HEK293 (cell line): ENCODE measurements at regions not wholly inside any gene's neighbourhood (a gene's known extent, or its start where the extent isn't known, plus 50 kb on each side); places are given as distances from the start of the nearest gene placed in this dataset.

Experiments
- CTCF ChIA-PET: fragments of 350-600 bp; formaldehyde crosslinking; extraction: SDS; loops from one replicate; lab custom pipeline; 2021; ENCODE audit warnings: antibody characterized with exemption; lab: Yijun Ruan, JAX
- POLR2A ChIA-PET: fragments of 300-600 bp; formaldehyde crosslinking; extraction: SDS; loops from one replicate; lab custom pipeline; 2020; ENCODE audit warnings: antibody characterized with exemption, inconsistent platforms; lab: Yijun Ruan, JAX
- H3K27ac ChIP-seq: fragments of 200-500 bp; sonication (Bioruptor generic); 2 replicates; pipeline ENCODE4 v1.5.1; 2014; ENCODE audit warnings: low read depth, low read length, control low read depth, inconsistent platforms; ENCODE audit errors: extremely low read depth
- H3K36me3 ChIP-seq, 2 experiments: fragments of 200-500 bp in 1 of 2; sonication (Bioruptor generic) in 1 of 2; 1 replicate in 1 of 2; 2 replicates in 1 of 2; pipeline ENCODE4 v1.5.1; 2014 to 2017; ENCODE audit warnings: inconsistent platforms in 2 of 2, low read length in 2 of 2; ENCODE audit not compliant: control insufficient read depth in 2 of 2, insufficient read depth in 1 of 2
- H3K4me1 ChIP-seq: fragments of 200-500 bp; sonication (Bioruptor generic); 2 replicates; pipeline ENCODE4 v1.5.1; 2014; ENCODE audit warnings: mild to moderate bottlenecking, low read length, inconsistent platforms; ENCODE audit not compliant: control insufficient read depth, insufficient read depth
- H3K4me3 ChIP-seq: 2 replicates; pipeline ENCODE4 v1.5.1; 2011; ENCODE audit warnings: low read depth, mild to moderate bottlenecking, control low read depth, low read length, moderate library complexity
- H3K9me3 ChIP-seq: fragments of 200-500 bp; sonication (Bioruptor generic); 2 replicates; pipeline ENCODE4 v1.5.1; 2014; ENCODE audit warnings: low read depth, low read length, inconsistent platforms; ENCODE audit not compliant: control insufficient read depth, insufficient read depth
- EGR2 ChIP-seq: fragments of 450-650 bp; formaldehyde crosslinking; IDR thresholded peaks from 2 replicates; pipeline ENCODE4 v1.5.1; 2016; ENCODE audit warnings: low read depth, missing biosample characterization, missing genetic modification characterization
- FEZF1 ChIP-seq: fragments of 450-650 bp; formaldehyde crosslinking; IDR thresholded peaks from 2 replicates; pipeline ENCODE4 v1.5.1; 2016; ENCODE audit warnings: missing biosample characterization, missing genetic modification characterization
- GLIS2 ChIP-seq: fragments of 450-650 bp; formaldehyde crosslinking; IDR thresholded peaks from 2 replicates; pipeline ENCODE4 v1.5.1; 2016; ENCODE audit warnings: missing biosample characterization, missing genetic modification characterization
- HOXC10 ChIP-seq: sonication (generic); formaldehyde crosslinking; IDR thresholded peaks from 2 replicates; pipeline ENCODE4 v1.8.1; 2023; ENCODE audit warnings: mild to moderate bottlenecking, missing genetic modification reagents
- KLF10 ChIP-seq: fragments of 450-650 bp; IDR thresholded peaks from 2 replicates; pipeline ENCODE4 v1.5.1; 2018; ENCODE audit warnings: missing biosample characterization, mild to moderate bottlenecking, missing genetic modification characterization
- KLF8 ChIP-seq: fragments of 450-650 bp; formaldehyde crosslinking; IDR thresholded peaks from 2 replicates; pipeline ENCODE4 v1.5.1; 2016; ENCODE audit warnings: missing biosample characterization, missing genetic modification characterization
- SETDB1 ChIP-seq: IDR thresholded peaks from one replicate; pipeline ENCODE4 v1.6.1; 2017; ENCODE audit warnings: mild to moderate bottlenecking, low read length, moderate library complexity, mixed read lengths; ENCODE audit not compliant: insufficient read length
- SP2 ChIP-seq: fragments of 450-650 bp; formaldehyde crosslinking; IDR thresholded peaks from 2 replicates; pipeline ENCODE4 v1.5.1; 2016; ENCODE audit warnings: missing biosample characterization, missing genetic modification characterization
- TRIM28 ChIP-seq: IDR thresholded peaks from 2 replicates; pipeline ENCODE4 v1.6.1; 2011; ENCODE audit warnings: low read length, control low read depth, borderline replicate concordance
- WT1 ChIP-seq: fragments of 450-650 bp; formaldehyde crosslinking; IDR thresholded peaks from 2 replicates; pipeline ENCODE4 v1.5.1; 2016; ENCODE audit warnings: missing biosample characterization, missing genetic modification characterization
- ZBTB7A ChIP-seq: fragments of 450-650 bp; formaldehyde crosslinking; IDR thresholded peaks from 2 replicates; pipeline ENCODE4 v1.5.1; 2016; ENCODE audit warnings: low read depth, missing biosample characterization, missing genetic modification characterization
- ZFP37 ChIP-seq: fragments of 450-650 bp; formaldehyde crosslinking; IDR thresholded peaks from 2 replicates; pipeline ENCODE4 v1.5.1; 2016; ENCODE audit warnings: missing biosample characterization, missing genetic modification characterization
- ZNF138 ChIP-seq: fragments of 450-650 bp; formaldehyde crosslinking; IDR thresholded peaks from 2 replicates; pipeline ENCODE4 v1.5.1; 2016; ENCODE audit warnings: missing biosample characterization, missing genetic modification characterization, borderline replicate concordance
- ZNF266 ChIP-seq: fragments of 450-650 bp; formaldehyde crosslinking; IDR thresholded peaks from 2 replicates; pipeline ENCODE4 v1.5.1; 2016; ENCODE audit warnings: missing biosample characterization, missing genetic modification characterization, low read depth
- ZNF404 ChIP-seq: fragments of 450-650 bp; formaldehyde crosslinking; IDR thresholded peaks from 2 replicates; pipeline ENCODE4 v1.5.1; 2017; ENCODE audit warnings: missing biosample characterization, missing genetic modification characterization
- ZNF473 ChIP-seq: fragments of 450-650 bp; formaldehyde crosslinking; IDR thresholded peaks from 2 replicates; pipeline ENCODE4 v1.5.1; 2017; ENCODE audit warnings: missing biosample characterization, missing genetic modification characterization
- ZNF529 ChIP-seq: fragments of 450-650 bp; formaldehyde crosslinking; IDR thresholded peaks from 2 replicates; pipeline ENCODE4 v1.5.1; 2017; ENCODE audit warnings: missing genetic modification characterization, missing biosample characterization; ENCODE audit not compliant: insufficient replicate concordance
- ZNF548 ChIP-seq: fragments of 450-650 bp; formaldehyde crosslinking; IDR thresholded peaks from 2 replicates; pipeline ENCODE4 v1.5.1; 2016; ENCODE audit warnings: missing biosample characterization, missing genetic modification characterization
- ZNF555 ChIP-seq: fragments of 450-650 bp; formaldehyde crosslinking; conservative IDR thresholded peaks from 2 replicates; pipeline ENCODE4 v1.5.1; 2017; ENCODE audit warnings: missing biosample characterization, mild to moderate bottlenecking, missing genetic modification characterization, inconsistent platforms
- ZNF561 ChIP-seq: fragments of 450-650 bp; IDR thresholded peaks from 2 replicates; pipeline ENCODE4 v1.5.1; 2018; ENCODE audit warnings: missing biosample characterization, missing genetic modification characterization, borderline replicate concordance
- ZNF621 ChIP-seq: fragments of 450-650 bp; formaldehyde crosslinking; IDR thresholded peaks from 2 replicates; pipeline ENCODE4 v1.5.1; 2017; ENCODE audit warnings: missing biosample characterization, missing genetic modification characterization
- ZNF623 ChIP-seq: fragments of 450-650 bp; formaldehyde crosslinking; IDR thresholded peaks from 2 replicates; pipeline ENCODE4 v1.5.1; 2016; ENCODE audit warnings: missing biosample characterization, missing genetic modification characterization
- ZNF701 ChIP-seq: fragments of 450-650 bp; formaldehyde crosslinking; IDR thresholded peaks from 2 replicates; pipeline ENCODE4 v1.5.1; 2016; ENCODE audit warnings: missing biosample characterization, missing genetic modification characterization
- ZNF776 ChIP-seq: fragments of 450-650 bp; formaldehyde crosslinking; IDR thresholded peaks from 2 replicates; pipeline ENCODE4 v1.5.0; 2017; ENCODE audit warnings: missing biosample characterization, missing genetic modification characterization, borderline replicate concordance
- ZSCAN30 ChIP-seq: fragments of 450-650 bp; IDR thresholded peaks from 2 replicates; pipeline ENCODE4 v1.5.1; 2018; ENCODE audit warnings: missing biosample characterization, mild to moderate bottlenecking, missing genetic modification characterization, moderate library complexity
- TF ChIP-seq, protein P1 (sequence below): fragments of 450-650 bp; formaldehyde crosslinking; optimal IDR thresholded peaks from 2 replicates; pipeline ENCODE3; 2016; ENCODE audit warnings: missing biosample characterization, mild to moderate bottlenecking, missing genetic modification characterization
- TF ChIP-seq, protein P2 (sequence below): fragments of 450-650 bp; formaldehyde crosslinking; IDR thresholded peaks from 2 replicates; pipeline ENCODE4 v1.5.1; 2016; ENCODE audit warnings: missing biosample characterization, missing genetic modification characterization
- TF ChIP-seq, protein P3 (sequence below): fragments of 450-650 bp; formaldehyde crosslinking; IDR thresholded peaks from 2 replicates; pipeline ENCODE4 v1.5.1; 2016; ENCODE audit warnings: missing biosample characterization, missing genetic modification characterization
- TF ChIP-seq, protein P4 (sequence below): fragments of 450-650 bp; formaldehyde crosslinking; IDR thresholded peaks from 2 replicates; pipeline ENCODE4 v1.5.1; 2016; ENCODE audit warnings: missing biosample characterization, missing genetic modification characterization

DNA sequence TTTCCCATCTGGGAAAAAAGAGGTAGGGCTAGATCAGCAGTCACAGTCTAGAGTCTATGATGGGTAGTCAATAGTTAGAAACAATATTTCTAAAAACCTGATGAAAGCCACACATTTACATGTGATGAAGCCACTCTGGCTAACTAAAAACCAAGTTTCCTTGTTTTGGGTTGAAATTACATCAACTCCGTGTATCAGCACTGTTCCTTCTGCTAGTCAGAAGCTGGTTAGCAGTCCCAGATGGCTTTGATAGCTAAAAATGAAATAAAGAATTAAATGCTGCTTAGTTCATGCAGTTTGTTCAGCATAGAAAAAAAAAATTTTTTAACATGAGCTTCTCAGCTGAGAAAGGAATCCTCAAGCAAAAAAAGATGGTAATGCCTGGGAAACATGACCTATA lies 136.7 kb downstream of the FAM114A2 start (continued):
- TF ChIP-seq ZNF548 (tag by site-specific recombination) (no peak), ZNF138 (tag by site-specific recombination) (no peak), ZNF529 (no peak), KLF8 (tag by site-specific recombination) (no peak), ZNF776 (no peak), ZNF621 (tag by site-specific recombination) (no peak)
- TF ChIP-seq, protein P1, sequence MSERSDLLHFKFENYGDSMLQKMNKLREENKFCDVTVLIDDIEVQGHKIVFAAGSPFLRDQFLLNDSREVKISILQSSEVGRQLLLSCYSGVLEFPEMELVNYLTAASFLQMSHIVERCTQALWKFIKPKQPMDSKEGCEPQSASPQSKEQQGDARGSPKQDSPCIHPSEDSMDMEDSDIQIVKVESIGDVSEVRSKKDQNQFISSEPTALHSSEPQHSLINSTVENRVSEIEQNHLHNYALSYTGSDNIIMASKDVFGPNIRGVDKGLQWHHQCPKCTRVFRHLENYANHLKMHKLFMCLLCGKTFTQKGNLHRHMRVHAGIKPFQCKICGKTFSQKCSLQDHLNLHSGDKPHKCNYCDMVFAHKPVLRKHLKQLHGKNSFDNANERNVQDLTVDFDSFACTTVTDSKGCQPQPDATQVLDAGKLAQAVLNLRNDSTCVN (tag by site-specific recombination), result no peak
- TF ChIP-seq, protein P2, sequence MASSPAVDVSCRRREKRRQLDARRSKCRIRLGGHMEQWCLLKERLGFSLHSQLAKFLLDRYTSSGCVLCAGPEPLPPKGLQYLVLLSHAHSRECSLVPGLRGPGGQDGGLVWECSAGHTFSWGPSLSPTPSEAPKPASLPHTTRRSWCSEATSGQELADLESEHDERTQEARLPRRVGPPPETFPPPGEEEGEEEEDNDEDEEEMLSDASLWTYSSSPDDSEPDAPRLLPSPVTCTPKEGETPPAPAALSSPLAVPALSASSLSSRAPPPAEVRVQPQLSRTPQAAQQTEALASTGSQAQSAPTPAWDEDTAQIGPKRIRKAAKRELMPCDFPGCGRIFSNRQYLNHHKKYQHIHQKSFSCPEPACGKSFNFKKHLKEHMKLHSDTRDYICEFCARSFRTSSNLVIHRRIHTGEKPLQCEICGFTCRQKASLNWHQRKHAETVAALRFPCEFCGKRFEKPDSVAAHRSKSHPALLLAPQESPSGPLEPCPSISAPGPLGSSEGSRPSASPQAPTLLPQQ (tag by site-specific recombination), result no peak

DNA sequence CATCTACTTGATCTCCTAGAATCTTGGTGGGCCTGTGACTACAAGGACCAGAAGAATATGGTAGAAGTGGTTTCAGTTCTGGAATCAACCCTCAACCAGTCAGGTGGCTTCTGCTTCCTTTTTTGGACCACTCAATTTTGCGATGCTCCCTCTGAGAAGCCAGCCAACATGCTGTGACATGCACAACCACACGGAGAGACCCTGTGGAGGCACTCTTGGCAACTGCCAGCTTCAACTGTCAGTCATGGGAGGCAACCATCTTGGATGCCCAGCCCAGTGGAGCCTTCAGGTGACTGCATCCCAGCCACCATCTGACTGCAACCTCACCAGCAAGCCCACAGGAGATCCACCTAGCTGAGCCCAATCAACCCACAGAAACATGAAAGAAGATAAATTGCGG lies 137.3 kb downstream of the FAM114A2 start:
- ChIA-PET CTCF (interaction anchor here (0.6 to 0.7 kb wide), 2 partner anchors 286 to 853 kb away, joined by 4 read pairs; no protein-coding TSS in a partner anchor), POLR2A (no interaction called here)
- Histone ChIP-seq H3K9me3 (no peaks in the 10 kb centered on the region), H3K4me1 (no peaks in the 10 kb centered on the region), H3K27ac (no peak overlapping the region), H3K4me3 (no peak overlapping the region), H3K36me3 (no peaks in the 10 kb centered on the region)
- TF ChIP-seq TRIM28, result no peak
- no peak for TF ChIP-seq ZNF623 (tag by site-specific recombination)
- TF ChIP-seq ZNF621 (tag by site-specific recombination), result no peak
- TF ChIP-seq SETDB1, result no peak

DNA sequence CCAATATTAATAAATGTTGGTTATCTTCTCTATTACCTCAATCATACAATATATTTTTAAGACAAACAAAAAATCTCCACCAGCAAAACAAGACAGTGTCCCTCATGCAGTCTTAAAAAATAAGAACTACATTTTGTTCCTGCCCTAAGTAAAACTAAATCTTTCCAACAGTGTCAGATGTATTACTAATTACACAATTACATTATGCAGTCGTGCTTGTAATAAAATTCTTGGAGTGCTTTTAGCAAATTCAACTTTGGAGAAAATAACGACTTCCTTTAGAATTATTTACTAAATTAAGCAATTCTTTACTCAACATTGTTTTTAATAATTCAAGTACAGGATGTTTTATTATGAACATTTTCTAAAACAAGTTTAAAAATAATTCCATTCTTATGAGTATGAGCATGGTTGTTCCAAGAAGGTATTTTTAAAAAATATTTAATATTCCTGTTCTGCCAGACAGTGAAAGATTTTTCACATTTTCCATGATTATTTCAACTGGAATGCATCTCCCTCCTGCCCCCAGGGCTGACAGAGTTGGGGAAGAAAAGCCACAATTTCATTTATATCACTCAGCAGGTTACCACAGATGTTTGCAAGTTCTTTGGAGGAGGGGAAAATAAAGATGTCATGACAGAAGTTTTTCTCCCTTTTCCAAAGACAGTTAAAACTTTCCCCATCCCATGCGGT lies 137.9 kb downstream of the FAM114A2 start:
- Histone ChIP-seq H3K4me1 (no peaks in the 10 kb centered on the region), H3K9me3 (no peaks in the 10 kb centered on the region), H3K36me3 (no peaks in the 10 kb centered on the region), H3K4me3 (no peak overlapping the region), H3K27ac (no peak overlapping the region)
- CTCF ChIA-PET, result interaction anchor here (0.6 kb wide), 1 partner anchor 853 kb away, joined by 4 read pairs; no protein-coding TSS in a partner anchor
- TF ChIP-seq FEZF1 (tag by site-specific recombination) (no peak), ZNF701 (tag by site-specific recombination) (no peak), ZFP37 (no peak), ZNF548 (tag by site-specific recombination) (no peak), WT1 (tag by site-specific recombination) (no peak), GLIS2 (tag by site-specific recombination) (no peak), KLF10 (tag by site-specific recombination) (no peak), ZNF404 (tag by site-specific recombination) (no peak), EGR2 (no peak), HOXC10 (CRISPR knock-in tag) (no peak), ZNF266 (no peak), ZSCAN30 (tag by site-specific recombination) (no peak), ZNF561 (no peak), ZNF555 (tag by site-specific recombination) (no peak), ZNF473 (tag by site-specific recombination) (no peak), SP2 (tag by site-specific recombination) (no peak), ZBTB7A (tag by site-specific recombination) (no peak)
- TF ChIP-seq, protein P3, sequence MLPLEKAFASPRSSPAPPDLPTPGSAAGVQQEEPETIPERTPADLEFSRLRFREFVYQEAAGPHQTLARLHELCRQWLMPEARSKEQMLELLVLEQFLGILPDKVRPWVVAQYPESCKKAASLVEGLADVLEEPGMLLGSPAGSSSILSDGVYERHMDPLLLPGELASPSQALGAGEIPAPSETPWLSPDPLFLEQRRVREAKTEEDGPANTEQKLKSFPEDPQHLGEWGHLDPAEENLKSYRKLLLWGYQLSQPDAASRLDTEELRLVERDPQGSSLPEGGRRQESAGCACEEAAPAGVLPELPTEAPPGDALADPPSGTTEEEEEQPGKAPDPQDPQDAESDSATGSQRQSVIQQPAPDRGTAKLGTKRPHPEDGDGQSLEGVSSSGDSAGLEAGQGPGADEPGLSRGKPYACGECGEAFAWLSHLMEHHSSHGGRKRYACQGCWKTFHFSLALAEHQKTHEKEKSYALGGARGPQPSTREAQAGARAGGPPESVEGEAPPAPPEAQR (tag by site-specific recombination), result no peak
- TF ChIP-seq, protein P4, sequence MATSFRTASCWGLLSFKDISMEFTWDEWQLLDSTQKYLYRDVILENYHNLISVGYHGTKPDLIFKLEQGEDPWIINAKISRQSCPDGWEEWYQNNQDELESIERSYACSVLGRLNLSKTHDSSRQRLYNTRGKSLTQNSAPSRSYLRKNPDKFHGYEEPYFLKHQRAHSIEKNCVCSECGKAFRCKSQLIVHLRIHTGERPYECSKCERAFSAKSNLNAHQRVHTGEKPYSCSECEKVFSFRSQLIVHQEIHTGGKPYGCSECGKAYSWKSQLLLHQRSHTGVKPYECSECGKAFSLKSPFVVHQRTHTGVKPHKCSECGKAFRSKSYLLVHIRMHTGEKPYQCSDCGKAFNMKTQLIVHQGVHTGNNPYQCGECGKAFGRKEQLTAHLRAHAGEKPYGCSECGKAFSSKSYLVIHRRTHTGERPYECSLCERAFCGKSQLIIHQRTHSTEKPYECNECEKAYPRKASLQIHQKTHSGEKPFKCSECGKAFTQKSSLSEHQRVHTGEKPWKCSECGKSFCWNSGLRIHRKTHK (tag by site-specific recombination), result no peak
- POLR2A ChIA-PET, result no interaction called here
